Epithelial cell of esophagus (primary cell): ENCODE measurements at regions not wholly inside any gene's neighbourhood (a gene's known extent, or its start where the extent isn't known, plus 50 kb on each side); places are given as distances from the start of the nearest gene placed in this dataset.

Experiments
- DNase-seq: peaks from one replicate; pipeline ENCODE4 v3.0.0; 2010; ENCODE audit warnings: low read depth
- H3K4me3 ChIP-seq: 2 replicates; pipeline ENCODE4 v1.5.1; 2011; ENCODE audit warnings: mild to moderate bottlenecking, low read length, control low read depth
- CTCF ChIP-seq: IDR thresholded peaks from 2 replicates; pipeline ENCODE4 v1.5.1; 2011; ENCODE audit warnings: low read depth, mild to moderate bottlenecking, low read length, control low read depth, inconsistent platforms; ENCODE audit not compliant: insufficient read depth; ENCODE audit errors: missing control alignments

GRCh38 chr14:43361751-43362150 is 1145.3 kb downstream of the FSCB start:
- H3K4me3 ChIP-seq: no peak overlapping the region
- no peak for DNase-seq
- no peak for TF ChIP-seq CTCF

- no peak for TF ChIP-seq CTCF
- no peak for DNase-seq
- no peak overlapping the region for H3K4me3 ChIP-seq
Measured at GRCh38 chr14:43360239-43360638, 1146.8 kb downstream of the FSCB start.

GRCh38 chr14:43359317-43359716 is 1147.8 kb downstream of the FSCB start:
- no peak for DNase-seq
- no peak for TF ChIP-seq CTCF
- no peak overlapping the region for H3K4me3 ChIP-seq

GRCh38 chr14:43356979-43357545 is 1150.0 kb downstream of the FSCB start:
- TF ChIP-seq CTCF: no peak
- H3K4me3 ChIP-seq: no peak overlapping the region
- no peak for DNase-seq

GRCh38 chr14:43356382-43356781 is 1150.7 kb downstream of the FSCB start:
- DNase-seq: no peak
- H3K4me3 ChIP-seq: no peak overlapping the region
- TF ChIP-seq CTCF: no peak

GRCh38 chr14:43341921-43342320 is 1165.2 kb downstream of the FSCB start:
- no peak for DNase-seq
- no peak for TF ChIP-seq CTCF
- no peak overlapping the region for H3K4me3 ChIP-seq

- no peak for TF ChIP-seq CTCF
- H3K4me3 ChIP-seq: no peak overlapping the region
- DNase-seq: no peak
Measured at GRCh38 chr14:43338713-43339112, 1168.4 kb downstream of the FSCB start.
